CD14-positive monocyte (primary cell): ENCODE measurements at regions not wholly inside any gene's neighbourhood (a gene's known extent, or its start where the extent isn't known, plus 50 kb on each side); places are given as distances from the start of the nearest gene placed in this dataset.

Experiments
- DNase-seq, 3 donors: peaks; one replicate each; pipeline ENCODE4 v3.0.0-alpha.2; 2011 to 2022
- H2AFZ ChIP-seq: 2 replicates; pipeline ENCODE4 v1.6.0; 2012; ENCODE audit warnings: mild to moderate bottlenecking, low read depth, low read length, inconsistent platforms; ENCODE audit not compliant: insufficient read depth, poor library complexity, severe bottlenecking
- H3K27ac ChIP-seq, 2 donors: 1 replicate in 1 of 2; 2 replicates in 1 of 2; pipeline ENCODE4 v1.5.1; 2012 to 2013; ENCODE audit warnings: low read length in 2 of 2, control low read depth in 1 of 2, inconsistent platforms in 1 of 2, low read depth in 1 of 2, mild to moderate bottlenecking in 1 of 2
- H3K27me3 ChIP-seq, 2 donors: one replicate each; pipeline versions ENCODE4 v1.6.0 to v1.6.1; 2011 to 2013; ENCODE audit warnings: low read length in 2 of 2; ENCODE audit not compliant: control insufficient read depth in 2 of 2, insufficient read depth in 2 of 2
- H3K36me3 ChIP-seq, 2 donors: replicated peaks in 1 of 2; 1 replicate in 1 of 2; 2 replicates in 1 of 2; pipeline versions ENCODE4 v1.5.1 to v1.6.1; 2012 to 2013; ENCODE audit warnings: low read length in 2 of 2, control low read depth in 1 of 2, inconsistent platforms in 1 of 2, mild to moderate bottlenecking in 1 of 2; ENCODE audit not compliant: insufficient read depth in 2 of 2, control insufficient read depth in 1 of 2
- H3K4me1 ChIP-seq, 2 donors: 1 replicate in 1 of 2; 2 replicates in 1 of 2; pipeline versions ENCODE4 v1.5.1 to v1.6.1; 2012 to 2013; ENCODE audit warnings: low read length in 2 of 2, control low read depth in 1 of 2, inconsistent platforms in 1 of 2, mild to moderate bottlenecking in 1 of 2, moderate library complexity in 1 of 2; ENCODE audit not compliant: insufficient read depth in 2 of 2, control insufficient read depth in 1 of 2
- H3K4me2 ChIP-seq: replicated peaks from 2 replicates; pipeline ENCODE3; 2012; ENCODE audit warnings: low read length, moderate library complexity, mild to moderate bottlenecking; ENCODE audit not compliant: poor library complexity, severe bottlenecking; ENCODE audit errors: extremely low read depth
- H3K4me3 ChIP-seq, 3 experiments: fragments of 200-600 bp in 1 of 3; sonication (generic) in 1 of 3; replicated peaks in 1 of 3; 1 replicate in 2 of 3; 2 replicates in 1 of 3; pipeline ENCODE4 v1.5.1; 2011 to 2013; ENCODE audit warnings: low read length in 3 of 3, mild to moderate bottlenecking in 3 of 3, control low read depth in 2 of 3, low read depth in 2 of 3, inconsistent platforms in 1 of 3, moderate library complexity in 1 of 3
- H3K79me2 ChIP-seq: 2 replicates; pipeline ENCODE4 v1.6.0; 2012; ENCODE audit warnings: mild to moderate bottlenecking, control low read depth, inconsistent platforms, low read length, moderate library complexity; ENCODE audit not compliant: insufficient read depth
- H3K9ac ChIP-seq: 2 replicates; pipeline ENCODE4 v1.6.0; 2017; ENCODE audit warnings: low read length, mild to moderate bottlenecking; ENCODE audit not compliant: insufficient read depth, poor library complexity, severe bottlenecking
- H3K9me3 ChIP-seq, 2 donors: replicated peaks in 1 of 2; 1 replicate in 1 of 2; 2 replicates in 1 of 2; pipeline versions ENCODE4 v1.5.1 to v1.6.1; 2012 to 2013; ENCODE audit warnings: low read length in 2 of 2, control low read depth in 1 of 2; ENCODE audit not compliant: control insufficient read depth in 1 of 2, insufficient read depth in 1 of 2
- H4K20me1 ChIP-seq: 2 replicates; pipeline ENCODE4 v1.6.0; 2012; ENCODE audit warnings: mild to moderate bottlenecking, low read length, control low read depth, moderate library complexity; ENCODE audit not compliant: insufficient read depth
- H3K27ac Mint-ChIP-seq, 7 donors: one replicate each; pipeline ENCODE4 v1.8.0; 2020; ENCODE audit warnings: mild to moderate bottlenecking in 7 of 7, mixed read lengths in 7 of 7, moderate library complexity in 6 of 7, inconsistent platforms in 2 of 7
- H3K27me3 Mint-ChIP-seq, 3 donors: one replicate each; pipeline ENCODE4 v1.8.0; 2021 to 2022; ENCODE audit warnings: low read depth in 3 of 3, mild to moderate bottlenecking in 3 of 3, mixed read lengths in 3 of 3, moderate library complexity in 3 of 3, inconsistent platforms in 1 of 3
- H3K36me3 Mint-ChIP-seq, 2 donors: one replicate each; pipeline ENCODE4 v1.8.0; 2020; ENCODE audit warnings: mixed read lengths in 2 of 2, inconsistent platforms in 1 of 2, mild to moderate bottlenecking in 1 of 2
- H3K4me1 Mint-ChIP-seq: one replicate; pipeline ENCODE4 v1.8.0; 2020; ENCODE audit warnings: mild to moderate bottlenecking, mixed read lengths
- H3K4me3 Mint-ChIP-seq, 2 donors: one replicate each; pipeline ENCODE4 v1.8.0; 2020; ENCODE audit warnings: mild to moderate bottlenecking in 2 of 2, mixed read lengths in 2 of 2, moderate library complexity in 1 of 2
- H3K9me3 Mint-ChIP-seq, 7 donors: one replicate each; pipeline ENCODE4 v1.8.0; 2020 to 2022; ENCODE audit warnings: mixed read lengths in 7 of 7, mild to moderate bottlenecking in 6 of 7, moderate library complexity in 6 of 7, inconsistent platforms in 2 of 7
- CTCF ChIP-seq: fragments of 200-600 bp; IDR thresholded peaks from one replicate; pipeline ENCODE4 v1.8.0; 2022; ENCODE audit warnings: antibody characterized with exemption, mild to moderate bottlenecking
- WGBS: methylation state at CpG from one replicate; pipeline ENCODE4 v1.1.5; 2013; ENCODE audit warnings: missing lambda C conversion rate; ENCODE audit not compliant: insufficient coverage; 5-methylcytosine and 5-hydroxymethylcytosine counted together
- intact Hi-C, 2 donors: fragments of 100-400 bp; cut with micrococcal nuclease; formaldehyde crosslinking; loops; one replicate each; pipeline versions ENCODE4 v1.15.0 to v1.15.1; 2023

- intact Hi-C loops: loop anchor here in 1 of 2 donors (10.0 kb wide), 1 partner anchor 195 kb away; the partner anchor contains the start of gene STX11
- Histone ChIP-seq H3K9me3 (no peaks in the 10 kb centered on the region), H3K27ac (peak overlapping the region; percentile 83 to 90), H3K9ac (peak overlapping the region; percentile 54), H2AFZ (no peak overlapping the region), H3K79me2 (peaks cover 100% of the 10 kb centered on the region), H3K4me3 (peak overlapping the region; percentile 29 to 71 (median 59)), H3K4me2 (peak overlapping the region; percentile 79), H3K4me1 (peaks cover 89 to 93% of the 10 kb centered on the region in 2 donors), H3K27me3 (no peaks in the 10 kb centered on the region), H4K20me1 (peaks cover 32% of the 10 kb centered on the region), H3K36me3 (no peaks in the 10 kb centered on the region)
- WGBS: no CpG with 5 or more reads among the region's 8 CpGs
- peak in 2 of 3 donors; percentile 55 to 66 for DNase-seq
- H3K27ac Mint-ChIP-seq: peak overlapping the region; percentile 83 to 96 (median 90)
- H3K27me3 Mint-ChIP-seq: peaks cover 0 to 5% (median 0%) of the 10 kb centered on the region in 3 donors
- no peak for TF ChIP-seq CTCF
- peak overlapping the region; percentile 56 to 82 for H3K4me3 Mint-ChIP-seq
- no peaks in the 10 kb centered on the region for H3K9me3 Mint-ChIP-seq
- H3K4me1 Mint-ChIP-seq: peaks cover 90% of the 10 kb centered on the region
- peaks cover 0 to 10% of the 10 kb centered on the region in 2 donors for H3K36me3 Mint-ChIP-seq
Measured at GRCh38 chr6:144349690-144350527, 64.8 kb downstream of the UTRN start.

DNA sequence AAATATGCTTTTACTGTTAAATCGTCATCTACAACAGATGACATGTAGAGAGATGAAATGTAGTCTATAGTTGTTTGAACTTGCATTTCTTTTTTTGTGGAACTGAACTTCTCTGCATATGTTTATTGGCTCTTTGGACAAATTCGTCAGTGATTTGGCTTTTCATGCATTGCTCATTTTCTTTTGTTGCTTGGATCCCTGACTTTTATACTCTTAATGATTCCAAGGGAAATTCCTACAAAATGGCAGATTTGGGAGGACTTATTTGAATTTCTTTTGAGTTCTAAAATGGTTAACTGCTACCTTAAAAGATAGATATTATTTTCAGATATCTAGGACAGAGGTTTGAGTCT lies 65.4 kb downstream of the UTRN start:
- no CpG with 5 or more reads among the region's 2 CpGs for WGBS
- H3K4me1 Mint-ChIP-seq: peaks cover 85% of the 10 kb centered on the region

More for the DNA sequence above, 65.4 kb downstream of the UTRN start:
- Histone ChIP-seq H3K9ac (peak overlapping the region; percentile 54), H3K4me1 (peaks cover 83 to 88% of the 10 kb centered on the region in 2 donors), H3K27me3 (no peaks in the 10 kb centered on the region), H3K27ac (peak overlapping the region in 1 of 2 donors; percentile 90), H4K20me1 (peaks cover 26% of the 10 kb centered on the region), H3K79me2 (peaks cover 100% of the 10 kb centered on the region), H3K36me3 (no peaks in the 10 kb centered on the region), H3K4me3 (peak overlapping the region; percentile 29 to 71 (median 59)), H3K9me3 (no peaks in the 10 kb centered on the region), H2AFZ (no peak overlapping the region), H3K4me2 (peak overlapping the region; percentile 79)
- Mint-ChIP-seq H3K36me3 (peaks cover 0 to 5% of the 10 kb centered on the region in 2 donors), H3K27me3 (peaks cover 0 to 5% (median 0%) of the 10 kb centered on the region in 3 donors), H3K4me3 (peak overlapping the region; percentile 56 to 82), H3K27ac (peak overlapping the region; percentile 83 to 96 (median 90)), H3K9me3 (no peaks in the 10 kb centered on the region)
- DNase-seq: no peak
- intact Hi-C loops: loop anchor here in 1 of 2 donors (10.0 kb wide), 1 partner anchor 196 kb away; the partner anchor contains the start of gene STX11
- no peak for TF ChIP-seq CTCF
